ENCODE measurements at regions not wholly inside any gene's neighbourhood (a gene's known extent, or its start where the extent isn't known, plus 50 kb on each side); places are given as distances from the start of the nearest gene placed in this dataset.

- no peak for TF ChIP-seq PATZ1 (CRISPR knock-in tag; IDR thresholded peaks at IDR 0.05; ENCODE audit: borderline replicate concordance)
- TF ChIP-seq PPARA (CRISPR knock-in tag; IDR thresholded peaks at IDR 0.05; ENCODE audit: borderline replicate concordance), result no peak
- no peak for TF ChIP-seq ZFP30 (CRISPR knock-in tag; IDR thresholded peaks at IDR 0.05)
- TF ChIP-seq RARB (CRISPR knock-in tag; IDR thresholded peaks at IDR 0.05), result no peak
These were observed 452.5 kb downstream of the SIPA1L2 start for GRCh38 chr1:232177438-232177837.
